H1 (cell line): ENCODE measurements at regions not wholly inside any gene's neighbourhood (a gene's known extent, or its start where the extent isn't known, plus 50 kb on each side); places are given as distances from the start of the nearest gene placed in this dataset.

Experiments used
- CBX5 ChIP-seq: fragments of 300-800, 300-1000 bp; sonication (generic); IDR thresholded peaks from 2 replicates; pipeline ENCODE4 v1.7.1; 2016; ENCODE audit warnings: antibody characterized with exemption, low read length, low read depth
- RAD21 ChIP-seq, 2 experiments: IDR thresholded peaks in 1 of 2; conservative IDR thresholded peaks in 1 of 2; 2 replicates each; pipeline ENCODE4 v1.6.1; 2011; ENCODE audit warnings: low read depth in 2 of 2, low read length in 2 of 2, improper control_type of control experiment in 1 of 2, inconsistent platforms in 1 of 2, mild to moderate bottlenecking in 1 of 2, moderate library complexity in 1 of 2
- RXRA ChIP-seq: IDR thresholded peaks from 2 replicates; pipeline ENCODE4 v1.6.1; 2011; ENCODE audit warnings: low read depth, mild to moderate bottlenecking, low read length, moderate library complexity; ENCODE audit not compliant: insufficient read depth
- SP1 ChIP-seq: IDR thresholded peaks from 2 replicates; pipeline ENCODE4 v1.6.1; 2011; ENCODE audit warnings: low read depth, low read length

DNA sequence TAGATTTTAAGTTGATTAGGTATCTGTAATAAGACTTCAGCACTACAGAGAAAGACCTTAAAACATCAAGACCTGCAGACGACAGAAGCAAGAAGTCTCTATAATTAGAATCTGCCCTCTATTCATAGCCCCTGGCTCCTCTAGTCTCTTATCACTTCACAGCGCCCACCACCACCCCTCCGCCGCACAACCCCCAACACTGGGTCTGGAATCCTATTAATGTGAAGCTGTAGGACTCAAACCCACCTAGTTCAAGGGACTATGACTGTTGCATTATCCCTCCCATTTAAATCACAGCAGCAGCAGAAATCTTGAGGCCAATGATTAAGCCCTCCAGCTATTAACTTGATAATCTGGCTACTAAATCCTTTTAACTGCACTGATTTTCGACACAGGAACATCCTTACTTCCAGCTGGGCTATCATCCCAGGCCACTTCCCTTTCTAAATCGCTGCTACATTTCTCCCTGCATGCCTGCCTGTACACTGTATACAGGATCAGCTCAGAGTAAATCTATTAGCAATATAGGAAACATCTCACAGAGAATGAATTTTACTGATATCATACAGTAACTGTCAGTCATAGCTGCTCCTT is 159.5 kb upstream of the GRAMD2B start (continued):
- TF ChIP-seq RXRA (no peak), RAD21 (IDR thresholded peaks at IDR 0.05 in 1 of 2, conservative IDR thresholded peaks at IDR 0.05 in 1 of 2; ENCODE audit: low read depth in 2 of 2, low read length in 2 of 2) (no peak), SP1 (no peak), CBX5 (no peak)
